Stimulated activated CD4-positive, alpha-beta T cell treated with anti-CD3 and anti-CD28 coated beads, Interleukin-1b, Interleukin-23, amount 100 ng/mL, for 4 hours (primary cell): ENCODE measurements at regions not wholly inside any gene's neighbourhood (a gene's known extent, or its start where the extent isn't known, plus 50 kb on each side); places are given as distances from the start of the nearest gene placed in this dataset.
"Not testable (repeated sequence)": the region's sequence is repeated elsewhere in the genome, so short reads cannot be mapped to it uniquely, and the experiment has no call there.

Experiments used
- DNase-seq, 2 donors: peaks; one replicate each; pipeline ENCODE4 v3.0.0-alpha.2; 2020; ENCODE audit warnings: low read depth in 2 of 2

- no peak for DNase-seq
Measured at GRCh38 chr18:11511434-11512095, 97.8 kb upstream of the SLC35G4 start.

GRCh38 chr18:11506856-11507255 is 102.5 kb upstream of the SLC35G4 start:
- DNase-seq = no peak

GRCh38 chr18:11505993-11506392 is 103.4 kb upstream of the SLC35G4 start:
- no peak for DNase-seq

GRCh38 chr18:11504962-11505361 is 104.4 kb upstream of the SLC35G4 start:
- DNase-seq = no peak

DNA sequence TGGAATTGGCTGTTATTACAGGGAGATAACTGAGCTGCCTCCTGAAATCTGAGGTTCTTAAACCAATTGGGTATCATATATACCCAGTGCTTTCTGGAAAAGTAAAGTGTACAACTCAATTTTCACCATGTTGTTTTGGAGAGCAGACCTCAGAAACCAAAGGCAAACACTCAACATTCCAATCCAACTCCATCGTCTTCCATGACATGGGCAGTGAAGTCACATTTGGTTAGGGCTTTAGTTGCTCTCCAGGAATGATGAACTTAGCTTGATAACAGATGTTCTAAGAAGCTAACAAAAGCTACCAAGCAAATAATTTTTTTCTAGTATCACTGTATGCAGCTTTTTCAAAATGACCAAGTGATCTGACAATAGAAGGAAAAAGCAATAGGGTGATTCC is 107.0 kb upstream of the SLC35G4 start:
- no peak for DNase-seq

DNA sequence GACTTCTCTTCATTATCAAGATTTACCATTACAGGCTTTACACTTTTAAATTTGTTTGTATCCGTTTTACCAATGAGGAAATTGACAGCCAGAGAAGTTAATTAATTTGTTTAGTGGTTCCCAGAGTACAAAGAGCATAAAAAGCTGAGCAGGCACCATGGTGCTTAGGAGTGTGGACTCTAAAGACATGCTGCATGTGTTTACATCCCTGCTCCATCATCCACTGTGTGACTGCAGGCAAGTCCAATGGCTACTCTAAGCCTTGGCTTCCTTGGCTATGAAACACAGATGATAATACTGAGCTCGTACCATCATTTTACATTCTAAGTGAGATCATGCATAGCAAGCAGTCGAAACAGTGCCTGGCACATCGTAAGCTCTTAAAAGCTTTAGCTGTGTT is 108.0 kb upstream of the SLC35G4 start:
- no peak for DNase-seq

DNA sequence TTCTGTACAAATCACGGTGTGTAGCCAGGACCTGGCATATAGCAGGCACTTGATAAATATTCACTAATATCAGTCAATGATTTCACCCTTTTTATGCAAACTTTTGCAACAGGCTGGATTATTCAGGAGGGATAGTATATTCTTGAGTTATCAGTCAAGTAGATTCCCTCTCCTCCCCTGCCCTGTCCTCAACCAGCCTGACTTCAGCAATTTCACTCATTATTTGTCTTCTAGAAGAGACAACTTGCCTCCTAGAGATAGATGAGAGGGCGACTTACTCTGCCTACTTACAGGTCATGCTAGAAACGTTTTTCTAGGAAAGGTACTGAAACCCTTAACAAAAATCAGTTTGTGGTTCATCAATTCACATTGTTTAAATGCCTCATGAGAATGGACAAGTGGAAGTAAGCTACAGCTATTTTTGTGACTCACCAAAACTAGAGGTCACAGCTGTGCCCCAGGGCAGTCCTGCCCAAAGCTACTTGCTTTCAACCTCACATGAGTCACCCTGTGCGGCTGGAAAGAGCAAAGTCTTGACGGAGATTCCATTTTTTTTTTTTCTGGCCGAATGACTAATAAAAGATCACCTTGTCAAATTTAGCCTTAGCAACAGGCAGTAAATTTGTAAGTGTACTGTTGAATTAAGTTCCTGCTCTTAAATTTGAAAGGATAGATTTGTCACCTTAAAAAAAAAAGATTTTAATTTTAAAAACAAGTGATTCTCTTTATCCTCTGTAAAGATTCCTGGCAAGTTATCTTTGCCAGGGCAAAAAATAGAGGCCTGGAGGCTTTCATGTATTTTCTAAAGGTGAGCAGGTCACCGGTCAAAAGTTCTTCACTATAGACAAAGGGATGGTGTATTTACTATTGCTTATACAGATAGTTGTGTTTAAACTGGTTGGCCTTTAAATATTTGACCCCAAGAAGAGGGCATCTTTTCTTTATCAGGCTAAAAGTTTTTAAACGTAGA is 109.0 kb upstream of the SLC35G4 start:
- DNase-seq = no peak

DNA sequence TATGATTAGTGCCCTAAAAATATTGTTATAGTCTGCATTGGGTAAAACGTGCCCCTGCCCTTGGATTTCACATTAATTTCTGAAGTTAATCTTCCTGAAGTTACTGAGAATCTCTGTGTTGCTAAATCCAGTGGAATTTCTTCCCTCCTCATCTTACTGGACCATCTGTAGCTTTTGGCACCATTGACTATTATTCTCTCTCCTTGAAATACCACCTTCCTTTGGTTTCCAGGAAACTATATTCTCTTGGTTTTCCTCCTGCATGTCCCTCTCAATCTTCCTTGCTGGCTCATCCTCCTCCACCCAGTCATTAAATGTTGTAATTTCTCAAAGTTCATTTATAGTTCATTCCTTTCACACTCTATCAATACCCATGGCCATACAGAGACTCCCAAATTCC is 110.6 kb upstream of the SLC35G4 start:
- no peak for DNase-seq

DNA sequence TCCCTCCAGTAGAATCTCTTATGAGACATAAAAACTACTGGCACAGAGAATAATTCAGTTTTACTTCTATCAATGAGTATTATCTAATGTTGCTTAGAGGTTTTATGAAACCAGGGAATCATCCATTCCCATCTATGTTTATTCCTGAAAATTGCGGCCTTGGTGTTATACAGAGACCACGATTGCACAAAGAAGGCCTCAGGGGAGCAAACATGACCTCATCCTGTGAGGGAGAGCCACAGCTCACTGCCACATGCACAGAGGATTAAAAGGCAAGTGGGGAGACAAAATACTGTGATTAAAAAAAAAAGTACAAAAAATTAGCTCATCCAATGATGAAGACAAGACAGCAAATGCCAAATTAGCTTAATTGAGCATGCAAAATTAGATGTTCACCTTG is 111.8 kb upstream of the SLC35G4 start:
- no peak for DNase-seq

DNA sequence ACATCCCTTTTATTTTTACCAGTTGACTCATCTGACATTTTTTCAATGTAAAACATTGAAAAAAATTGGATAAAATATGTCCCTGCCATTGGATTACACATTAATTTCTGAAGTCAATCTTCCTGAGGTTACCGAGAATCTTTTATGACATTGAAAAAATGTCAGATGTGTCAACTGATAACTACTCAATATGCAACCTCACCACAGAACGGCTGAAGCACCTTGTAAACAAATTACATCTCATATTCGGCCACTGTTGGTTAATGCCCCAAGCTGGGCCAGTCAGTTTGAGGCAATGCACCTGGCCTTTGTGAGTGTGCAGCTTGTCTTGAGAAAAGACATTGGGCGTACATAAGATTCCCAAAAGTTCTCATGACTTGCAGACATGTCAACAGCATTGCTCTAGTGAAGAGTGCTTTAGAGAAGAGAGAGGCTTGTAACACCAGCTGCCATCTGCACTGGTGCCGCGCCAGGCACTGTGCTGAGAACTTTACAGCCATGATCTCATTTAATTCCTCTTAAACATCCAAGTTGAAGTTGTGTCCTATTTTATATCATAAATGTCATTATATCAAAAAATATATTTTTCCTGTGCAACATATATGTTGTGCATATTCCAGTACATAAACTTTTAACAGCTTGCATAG is 112.7 kb upstream of the SLC35G4 start:
- no peak for DNase-seq

DNA sequence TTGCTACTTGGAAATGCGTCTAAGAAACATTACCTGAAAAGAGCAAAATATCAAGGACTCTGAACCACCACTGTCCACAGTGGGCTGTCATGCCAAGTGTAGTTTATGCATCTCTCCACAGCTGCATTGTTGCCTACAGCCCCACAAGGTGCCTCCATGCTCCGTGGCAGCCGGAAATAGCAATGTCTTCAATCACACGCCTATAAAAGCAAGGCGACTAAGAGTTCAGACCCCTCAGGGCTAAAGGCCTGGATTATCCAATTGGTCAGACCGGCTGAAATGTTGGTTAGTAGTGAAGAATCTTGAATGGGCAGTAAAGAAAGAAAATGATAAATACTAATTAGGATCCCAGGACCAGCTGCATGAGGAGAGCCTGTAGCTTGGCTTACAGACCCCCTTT is 114.0 kb upstream of the SLC35G4 start:
- DNase-seq = no peak

DNA sequence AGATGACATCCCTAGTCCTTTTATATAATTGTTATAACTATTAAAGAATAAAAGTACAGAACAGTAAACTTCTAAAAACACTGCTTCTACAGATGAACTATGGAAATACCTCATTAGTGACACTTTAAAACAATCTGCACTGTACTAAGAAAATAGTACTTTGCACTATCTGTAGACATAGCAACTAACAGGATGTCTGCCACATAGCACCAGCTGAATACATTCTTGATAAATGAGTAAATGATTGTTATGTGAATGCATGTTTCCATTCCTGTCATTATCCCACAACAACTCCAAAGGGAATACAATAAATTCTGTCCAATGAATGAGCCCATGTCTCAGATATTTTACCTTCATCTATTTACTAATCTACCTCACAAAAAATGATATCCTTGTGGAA is 115.3 kb upstream of the SLC35G4 start:
- DNase-seq = no peak

- DNase-seq = no peak
Measured at GRCh38 chr18:11489266-11489899, 120.0 kb upstream of the SLC35G4 start.

DNA sequence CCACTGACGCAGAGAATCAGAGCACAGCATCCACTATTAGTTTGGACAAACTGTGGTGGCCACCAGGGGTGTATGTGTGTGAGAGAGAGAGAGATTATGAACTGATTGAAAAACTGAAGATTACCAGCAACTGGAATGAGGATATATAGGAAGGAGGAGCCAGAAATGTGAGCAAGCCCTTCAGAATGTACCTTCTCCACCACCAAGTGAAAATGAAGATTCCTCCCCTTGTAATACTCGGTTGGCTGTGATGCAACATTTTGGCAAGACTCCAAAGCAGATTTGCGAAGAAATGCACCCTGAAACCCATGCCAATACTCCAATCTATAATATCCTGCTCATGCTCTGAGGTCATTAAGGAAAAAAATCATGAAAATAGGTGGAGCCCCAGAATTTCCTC is 121.2 kb upstream of the SLC35G4 start:
- DNase-seq = no peak

GRCh38 chr18:11487390-11487789 is 122.0 kb upstream of the SLC35G4 start:
- DNase-seq = no peak

GRCh38 chr18:11482271-11482670 is 127.1 kb upstream of the SLC35G4 start:
- no peak for DNase-seq

DNA sequence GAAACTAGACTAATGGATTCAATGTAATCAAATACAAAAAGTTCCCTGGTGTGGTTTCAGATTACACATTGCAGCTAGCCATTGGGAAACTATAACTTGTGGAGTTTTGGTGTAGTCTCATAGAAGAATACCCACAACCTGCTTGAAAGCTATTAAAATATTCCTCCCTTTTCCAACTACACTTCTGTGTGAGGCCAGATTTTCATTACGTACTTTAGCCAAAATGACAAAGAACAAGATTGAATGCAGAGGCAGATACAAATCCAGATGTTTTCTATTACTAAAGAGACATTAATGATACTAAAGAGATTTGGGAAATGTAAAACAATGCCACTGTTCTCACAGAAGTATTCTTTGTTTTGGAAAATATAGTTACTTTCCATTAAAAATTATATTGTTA is 128.7 kb upstream of the SLC35G4 start:
- DNase-seq = no peak

DNA sequence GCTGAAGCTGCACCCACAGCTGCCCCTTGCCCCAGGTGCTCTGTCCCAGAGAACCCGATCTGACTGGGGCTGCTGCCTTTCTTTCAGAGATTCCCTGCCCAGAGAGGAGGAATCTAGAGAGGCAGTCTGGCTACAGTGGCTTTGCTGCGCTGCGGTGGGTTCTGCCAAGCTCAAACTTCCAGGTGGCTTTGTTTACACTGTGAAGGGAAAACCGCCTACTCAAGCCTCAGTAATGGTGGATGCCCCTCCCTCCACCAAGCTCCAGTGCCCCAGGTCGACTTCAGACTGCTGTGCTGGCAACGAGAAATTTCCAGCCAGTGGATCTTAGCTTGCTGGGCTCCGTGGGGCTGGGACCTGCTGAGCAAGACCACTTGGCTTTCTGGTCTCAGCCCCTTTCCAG is 130.4 kb upstream of the SLC35G4 start:
- not testable (repeated sequence) for DNase-seq

- DNase-seq = no peak
Measured at GRCh38 chr18:11470941-11471340, 138.5 kb upstream of the SLC35G4 start.

GRCh38 chr18:11468617-11469016 is 140.8 kb upstream of the SLC35G4 start:
- DNase-seq = no peak

- no peak for DNase-seq
Measured at GRCh38 chr18:11468120-11468519, 141.3 kb upstream of the SLC35G4 start.

- DNase-seq = no peak
Measured at GRCh38 chr18:11467611-11468010, 141.8 kb upstream of the SLC35G4 start.
